ENCODE measurements at regions not wholly inside any gene's neighbourhood (a gene's known extent, or its start where the extent isn't known, plus 50 kb on each side); places are given as distances from the start of the nearest gene placed in this dataset.

DNA sequence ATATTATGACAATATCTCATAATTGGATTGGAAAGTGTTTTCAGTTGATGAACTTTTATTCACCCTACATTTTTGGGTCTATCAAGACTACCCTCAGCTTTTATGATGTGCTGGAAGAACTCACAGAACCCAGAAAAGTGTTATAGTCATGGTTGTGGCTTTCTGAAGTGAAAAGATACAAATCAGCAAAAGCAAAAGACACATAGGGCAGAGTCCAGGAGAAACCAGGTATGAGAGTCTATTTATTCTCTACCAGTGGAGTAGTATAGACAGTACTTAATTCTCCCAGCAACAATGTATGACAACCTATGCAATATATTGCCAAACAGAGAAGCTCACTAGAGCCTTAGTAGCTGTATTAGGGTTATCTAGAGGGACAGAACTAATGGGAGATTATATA, 280.4 kb upstream of the TTC14 start:
- Histone ChIP-seq H3K27me3 (ENCODE audit: control insufficient read depth, insufficient read depth, low read length) (no peaks in the 10 kb centered on the region), H3K4me3 (ENCODE audit: low read depth, low read length) (no peak overlapping the region), H3K27ac (ENCODE audit: low read depth, low read length) (no peak overlapping the region), H3K9me3 (ENCODE audit: control insufficient read depth, insufficient read depth, low read length) (peaks cover 10% of the 10 kb centered on the region; the same call in 1 of the 2 replicates)
- no peak for DNase-seq (ENCODE audit: low read depth, low spot score)
- ChIA-PET CTCF (no interaction called here), POLR2A (no interaction called here)
- TF ChIP-seq, protein P1, sequence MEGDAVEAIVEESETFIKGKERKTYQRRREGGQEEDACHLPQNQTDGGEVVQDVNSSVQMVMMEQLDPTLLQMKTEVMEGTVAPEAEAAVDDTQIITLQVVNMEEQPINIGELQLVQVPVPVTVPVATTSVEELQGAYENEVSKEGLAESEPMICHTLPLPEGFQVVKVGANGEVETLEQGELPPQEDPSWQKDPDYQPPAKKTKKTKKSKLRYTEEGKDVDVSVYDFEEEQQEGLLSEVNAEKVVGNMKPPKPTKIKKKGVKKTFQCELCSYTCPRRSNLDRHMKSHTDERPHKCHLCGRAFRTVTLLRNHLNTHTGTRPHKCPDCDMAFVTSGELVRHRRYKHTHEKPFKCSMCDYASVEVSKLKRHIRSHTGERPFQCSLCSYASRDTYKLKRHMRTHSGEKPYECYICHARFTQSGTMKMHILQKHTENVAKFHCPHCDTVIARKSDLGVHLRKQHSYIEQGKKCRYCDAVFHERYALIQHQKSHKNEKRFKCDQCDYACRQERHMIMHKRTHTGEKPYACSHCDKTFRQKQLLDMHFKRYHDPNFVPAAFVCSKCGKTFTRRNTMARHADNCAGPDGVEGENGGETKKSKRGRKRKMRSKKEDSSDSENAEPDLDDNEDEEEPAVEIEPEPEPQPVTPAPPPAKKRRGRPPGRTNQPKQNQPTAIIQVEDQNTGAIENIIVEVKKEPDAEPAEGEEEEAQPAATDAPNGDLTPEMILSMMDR (IDR thresholded peaks at IDR 0.05; ENCODE audit: low read depth, low read length): no peak

DNA sequence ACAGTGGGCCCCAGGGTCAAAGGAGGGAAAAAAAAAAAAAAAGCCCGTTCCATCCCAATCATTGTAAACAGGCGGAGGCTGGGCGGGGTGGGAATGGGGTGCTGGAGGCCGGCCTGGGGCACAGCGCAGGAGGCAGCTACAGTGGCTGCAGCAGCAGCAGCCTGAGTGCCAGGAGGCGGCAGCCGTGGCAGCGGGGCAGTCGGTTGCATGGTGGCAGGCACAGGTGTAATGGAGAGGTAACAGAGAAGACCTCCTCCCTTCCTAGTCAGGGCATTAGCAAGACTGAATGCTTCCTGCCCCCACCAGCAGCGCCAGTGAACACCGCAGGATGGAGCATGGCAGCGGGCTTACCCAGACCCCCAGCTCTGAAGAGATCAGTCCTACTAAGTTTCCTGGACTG, 279.1 kb upstream of the TTC14 start:
- TF ChIP-seq, protein P1 (IDR thresholded peaks at IDR 0.05; ENCODE audit: low read depth, low read length): no peak
- ChIA-PET POLR2A (no interaction called here), CTCF (no interaction called here)
- DNase-seq (ENCODE audit: low read depth, low spot score): no peak
- Histone ChIP-seq H3K27ac (ENCODE audit: low read depth, low read length) (no peak overlapping the region), H3K4me3 (ENCODE audit: low read depth, low read length) (no peak overlapping the region), H3K9me3 (ENCODE audit: control insufficient read depth, insufficient read depth, low read length) (peaks cover 10% of the 10 kb centered on the region; the same call in 1 of the 2 replicates), H3K27me3 (ENCODE audit: control insufficient read depth, insufficient read depth, low read length) (no peaks in the 10 kb centered on the region)

DNA sequence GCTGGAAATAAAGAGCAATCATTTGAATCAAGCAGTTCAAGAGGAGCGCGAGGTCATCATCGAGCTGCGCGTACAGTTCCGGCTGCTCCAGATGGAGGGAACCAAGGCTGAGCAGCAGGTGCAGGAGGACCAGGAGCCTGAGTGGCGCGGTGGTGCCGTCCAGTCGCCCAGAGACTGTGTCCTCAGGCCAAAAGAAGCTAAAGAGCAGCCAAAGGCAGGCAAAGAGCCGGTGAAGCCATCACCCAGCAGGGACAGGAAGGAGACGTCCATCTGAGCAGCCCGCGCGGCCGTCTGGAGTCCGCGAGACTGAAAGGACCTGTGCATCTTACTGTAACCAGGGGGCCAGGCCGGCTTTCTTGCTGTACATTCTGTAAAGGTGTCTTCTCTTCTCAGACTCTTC, 277.2 kb upstream of the TTC14 start:
- Histone ChIP-seq H3K27me3 (ENCODE audit: control insufficient read depth, insufficient read depth, low read length) (no peaks in the 10 kb centered on the region), H3K9me3 (ENCODE audit: control insufficient read depth, insufficient read depth, low read length) (peaks cover 10% of the 10 kb centered on the region; the same call in 1 of the 2 replicates), H3K4me3 (ENCODE audit: low read depth, low read length) (no peak overlapping the region), H3K27ac (ENCODE audit: low read depth, low read length) (no peak overlapping the region)
- TF ChIP-seq, protein P1 (IDR thresholded peaks at IDR 0.05; ENCODE audit: low read depth, low read length): no peak
- no peak for DNase-seq (ENCODE audit: low read depth, low spot score)
- ChIA-PET CTCF (no interaction called here), POLR2A (no interaction called here)

GRCh38 chr3:180325533-180325932, 276.4 kb upstream of the TTC14 start:
- H3K4me3 ChIP-seq (ENCODE audit: low read depth, low read length): no peak overlapping the region
- H3K27ac ChIP-seq (ENCODE audit: low read depth, low read length): no peak overlapping the region

DNA sequence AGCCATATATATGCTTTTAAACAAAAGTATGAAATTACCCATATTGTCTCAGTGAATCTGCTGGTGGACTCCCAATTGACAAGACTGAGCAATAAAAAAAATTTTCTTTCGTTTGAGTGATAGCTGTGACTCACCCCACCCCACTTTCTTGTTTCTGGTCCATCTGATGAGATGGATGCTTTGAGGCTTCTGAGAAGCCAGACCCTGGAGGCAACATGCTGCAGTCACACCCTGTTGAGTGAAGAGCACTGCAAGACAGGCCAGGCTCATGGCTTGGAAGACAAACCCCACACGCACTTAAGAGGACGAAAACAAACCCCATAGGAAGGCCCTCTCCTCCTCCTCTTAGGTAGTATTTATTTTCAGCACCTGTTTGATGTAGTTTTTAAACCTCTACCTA, 276.0 kb upstream of the TTC14 start:
- TF ChIP-seq, protein P1 (IDR thresholded peaks at IDR 0.05; ENCODE audit: low read depth, low read length): no peak
- ChIA-PET POLR2A (no interaction called here), CTCF (no interaction called here)
- Histone ChIP-seq H3K27me3 (ENCODE audit: control insufficient read depth, insufficient read depth, low read length) (no peaks in the 10 kb centered on the region), H3K27ac (ENCODE audit: low read depth, low read length) (no peak overlapping the region), H3K9me3 (ENCODE audit: control insufficient read depth, insufficient read depth, low read length) (peaks cover 10% of the 10 kb centered on the region; the same call in 1 of the 2 replicates), H3K4me3 (ENCODE audit: low read depth, low read length) (no peak overlapping the region)
- no peak for DNase-seq (ENCODE audit: low read depth, low spot score)

More at GRCh38 chr3:180325533-180325932, 276.4 kb upstream of the TTC14 start:
- no peak for DNase-seq (ENCODE audit: low read depth, low spot score)
- ChIA-PET POLR2A (no interaction called here), CTCF (no interaction called here)
- TF ChIP-seq, protein P1 (IDR thresholded peaks at IDR 0.05; ENCODE audit: low read depth, low read length): no peak
- Histone ChIP-seq H3K9me3 (ENCODE audit: control insufficient read depth, insufficient read depth, low read length) (peaks cover 10% of the 10 kb centered on the region; the same call in 1 of the 2 replicates), H3K27me3 (ENCODE audit: control insufficient read depth, insufficient read depth, low read length) (no peaks in the 10 kb centered on the region)
